AG09309 (cell line): ENCODE measurements at regions not wholly inside any gene's neighbourhood (a gene's known extent, or its start where the extent isn't known, plus 50 kb on each side); places are given as distances from the start of the nearest gene placed in this dataset.
"Not testable (repeated sequence)": the region's sequence is repeated elsewhere in the genome, so short reads cannot be mapped to it uniquely, and the experiment has no call there.

Source experiments
- DNase-seq: peaks from one replicate; pipeline ENCODE4 v3.0.0-alpha.2; 2010; ENCODE audit warnings: low read depth
- H3K4me3 ChIP-seq: 2 replicates; pipeline ENCODE4 v1.5.1; 2011; ENCODE audit warnings: mild to moderate bottlenecking, low read depth, low read length, moderate library complexity; ENCODE audit not compliant: control insufficient read depth
- CTCF ChIP-seq: IDR thresholded peaks from 2 replicates; pipeline ENCODE4 v1.5.1; 2011; ENCODE audit warnings: mild to moderate bottlenecking, low read depth, low read length, inconsistent platforms; ENCODE audit not compliant: insufficient read depth, control insufficient read depth; ENCODE audit errors: missing control alignments

GRCh38 chr6:79812195-79812594, 135.2 kb downstream of the ELOVL4 start:
- no peak for DNase-seq
- no peak overlapping the region for H3K4me3 ChIP-seq
- TF ChIP-seq CTCF: no peak

DNA sequence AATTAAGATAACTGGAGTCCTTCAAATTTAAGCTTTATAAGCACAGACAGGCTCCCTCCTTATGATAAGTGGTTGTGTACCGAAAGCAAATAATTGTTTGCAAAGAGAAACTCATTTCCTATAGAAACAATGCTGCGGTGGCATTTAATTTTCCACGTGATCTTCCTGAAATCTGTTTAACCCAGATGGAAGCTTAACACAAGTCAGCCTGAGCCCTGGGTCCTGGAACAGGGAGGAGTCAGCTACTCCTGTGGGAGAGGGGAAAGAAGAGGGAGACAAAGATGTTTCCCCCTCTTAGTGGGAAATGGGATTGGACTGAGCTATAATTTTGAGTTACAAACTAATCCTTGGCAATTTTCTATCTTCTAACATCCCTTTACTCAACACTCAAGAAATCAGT, 136.5 kb downstream of the ELOVL4 start:
- TF ChIP-seq CTCF: no peak
- no peak overlapping the region for H3K4me3 ChIP-seq
- DNase-seq: no peak

GRCh38 chr6:79810185-79810705, 137.1 kb downstream of the ELOVL4 start:
- DNase-seq: no peak
- H3K4me3 ChIP-seq: no peak overlapping the region
- no peak for TF ChIP-seq CTCF

DNA sequence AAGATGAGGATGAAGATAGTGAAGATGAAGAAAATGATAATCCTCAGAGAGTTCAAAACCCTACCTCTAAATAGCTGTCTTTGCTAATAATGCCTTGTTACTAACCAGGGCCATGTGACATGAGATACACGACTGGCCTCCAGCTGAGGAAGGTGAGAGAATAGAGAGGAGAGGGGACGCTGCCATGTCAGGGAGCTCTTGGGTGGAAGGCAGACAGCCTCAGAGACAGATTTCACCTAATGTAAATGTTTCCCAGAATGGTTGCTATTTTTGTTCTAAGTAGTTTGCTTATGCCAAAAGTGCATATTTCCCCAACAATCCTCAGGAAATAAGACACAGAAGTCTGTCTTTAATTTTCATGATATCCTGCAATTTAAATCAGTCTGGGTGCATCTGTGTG, 138.4 kb downstream of the ELOVL4 start:
- DNase-seq: no peak
- TF ChIP-seq CTCF: no peak
- H3K4me3 ChIP-seq: no peak overlapping the region

DNA sequence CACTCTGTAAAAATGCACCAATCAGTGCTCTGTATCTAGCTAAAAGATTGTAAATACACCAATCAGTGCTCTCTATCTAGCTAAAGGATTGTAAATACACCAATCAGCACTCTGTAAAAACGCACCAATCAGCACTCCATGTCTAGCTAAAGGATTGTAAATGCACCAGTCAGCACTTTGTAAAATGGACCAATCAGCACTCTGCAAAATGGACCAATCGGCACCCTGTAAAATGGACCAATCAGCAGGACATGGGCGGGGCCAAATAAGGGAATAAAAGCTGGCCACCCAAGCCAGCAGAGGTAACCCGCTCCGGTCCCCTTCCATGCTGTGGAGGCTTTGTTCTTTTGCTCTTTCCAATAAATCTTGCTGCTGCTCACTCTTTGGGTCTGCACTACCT, 140.7 kb downstream of the ELOVL4 start:
- H3K4me3 ChIP-seq, DNase-seq: not testable (repeated sequence)

GRCh38 chr6:79804732-79805131, 142.6 kb downstream of the ELOVL4 start:
- DNase-seq: no peak
- H3K4me3 ChIP-seq: no peak overlapping the region
- no peak for TF ChIP-seq CTCF

DNA sequence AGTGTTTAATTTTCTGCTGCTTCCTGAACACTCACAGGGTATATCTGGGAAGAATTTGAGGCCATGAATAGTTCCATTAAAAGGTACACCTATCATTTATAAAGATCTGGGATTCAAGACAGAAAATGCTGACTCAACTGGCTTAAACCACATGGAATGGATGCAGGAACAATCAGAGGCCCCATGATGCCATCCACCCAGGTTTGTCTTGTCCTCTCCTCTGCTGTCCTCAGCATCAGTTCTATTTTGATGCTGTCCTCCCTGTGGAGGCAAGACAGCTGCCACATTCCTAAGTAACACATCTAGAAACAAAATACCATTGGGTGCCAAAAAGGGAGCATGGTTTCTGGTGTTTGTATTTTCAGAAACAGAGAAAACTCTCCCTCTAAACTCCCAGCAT, 143.4 kb downstream of the ELOVL4 start:
- H3K4me3 ChIP-seq: no peak overlapping the region
- TF ChIP-seq CTCF: no peak
- no peak for DNase-seq
